Peyer's patch (tissue), 4 donors: ENCODE measurements at regions not wholly inside any gene's neighbourhood (a gene's known extent, or its start where the extent isn't known, plus 50 kb on each side); places are given as distances from the start of the nearest gene placed in this dataset.

Experiments used
- POLR2A ChIP-seq, 2 donors: fragments of 450-650 bp; IDR thresholded peaks; one replicate each; pipeline ENCODE4 v1.5.1; 2017; ENCODE audit warnings: antibody characterized with exemption in 2 of 2, mild to moderate bottlenecking in 2 of 2, moderate library complexity in 2 of 2
- TF ChIP-seq, protein P1 (sequence below), 6 experiments: fragments of 450-650 bp in 4 of 6; fragments of 200-600 bp in 2 of 6; sonication (generic) in 1 of 6; IDR thresholded peaks; one replicate each; pipeline ENCODE4 v1.5.1; 2017 to 2019; ENCODE audit warnings: antibody characterized with exemption in 6 of 6, mild to moderate bottlenecking in 3 of 6, moderate library complexity in 1 of 6

DNA sequence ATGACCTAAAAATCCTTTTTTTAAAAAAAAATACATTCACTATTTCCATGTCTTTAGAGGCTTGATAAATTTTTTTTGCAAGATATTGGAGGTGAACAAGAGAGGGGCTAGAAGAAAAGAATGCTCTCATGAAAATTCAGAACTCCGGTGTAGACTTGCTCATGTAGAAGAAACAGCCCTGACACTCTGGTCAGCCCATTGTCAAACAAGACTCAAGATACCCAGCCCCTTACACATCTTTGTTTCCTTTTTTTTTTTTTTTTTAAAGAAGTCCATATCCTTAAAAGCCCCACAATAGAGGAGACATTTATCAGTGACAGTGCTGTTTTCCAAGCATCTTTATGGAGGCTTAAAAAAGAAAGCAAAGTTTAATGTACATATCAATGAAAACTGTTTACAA lies 196.8 kb upstream of the RORA start:
- TF ChIP-seq, protein P1, sequence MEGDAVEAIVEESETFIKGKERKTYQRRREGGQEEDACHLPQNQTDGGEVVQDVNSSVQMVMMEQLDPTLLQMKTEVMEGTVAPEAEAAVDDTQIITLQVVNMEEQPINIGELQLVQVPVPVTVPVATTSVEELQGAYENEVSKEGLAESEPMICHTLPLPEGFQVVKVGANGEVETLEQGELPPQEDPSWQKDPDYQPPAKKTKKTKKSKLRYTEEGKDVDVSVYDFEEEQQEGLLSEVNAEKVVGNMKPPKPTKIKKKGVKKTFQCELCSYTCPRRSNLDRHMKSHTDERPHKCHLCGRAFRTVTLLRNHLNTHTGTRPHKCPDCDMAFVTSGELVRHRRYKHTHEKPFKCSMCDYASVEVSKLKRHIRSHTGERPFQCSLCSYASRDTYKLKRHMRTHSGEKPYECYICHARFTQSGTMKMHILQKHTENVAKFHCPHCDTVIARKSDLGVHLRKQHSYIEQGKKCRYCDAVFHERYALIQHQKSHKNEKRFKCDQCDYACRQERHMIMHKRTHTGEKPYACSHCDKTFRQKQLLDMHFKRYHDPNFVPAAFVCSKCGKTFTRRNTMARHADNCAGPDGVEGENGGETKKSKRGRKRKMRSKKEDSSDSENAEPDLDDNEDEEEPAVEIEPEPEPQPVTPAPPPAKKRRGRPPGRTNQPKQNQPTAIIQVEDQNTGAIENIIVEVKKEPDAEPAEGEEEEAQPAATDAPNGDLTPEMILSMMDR (IDR thresholded peaks at IDR 0.05), result no peak
- no peak for TF ChIP-seq POLR2A (IDR thresholded peaks at IDR 0.05)
